Lower leg skin (tissue), 4 donors: ENCODE measurements at regions not wholly inside any gene's neighbourhood (a gene's known extent, or its start where the extent isn't known, plus 50 kb on each side); places are given as distances from the start of the nearest gene placed in this dataset.

Source experiments
- DNase-seq, 2 donors: peaks; one replicate each; pipeline ENCODE4 v3.0.0-alpha.2; 2019; ENCODE audit warnings: low spot score in 2 of 2
- H3K4me3 ChIP-seq: fragments of 200-600 bp; sonication (generic); 2 replicates; pipeline ENCODE4 v1.5.1; 2017; ENCODE audit warnings: mild to moderate bottlenecking, low read depth; ENCODE audit not compliant: poor library complexity, severe bottlenecking
- CTCF ChIP-seq, 3 donors: fragments of 450-650 bp; IDR thresholded peaks; one replicate each; pipeline ENCODE4 v1.5.1; 2016; ENCODE audit warnings: antibody characterized with exemption in 3 of 3, mild to moderate bottlenecking in 3 of 3, moderate library complexity in 2 of 3
- POLR2A ChIP-seq, 2 donors: fragments of 450-650 bp; IDR thresholded peaks; one replicate each; pipeline ENCODE4 v1.6.1; 2016 to 2017; ENCODE audit warnings: antibody characterized with exemption in 2 of 2, mild to moderate bottlenecking in 1 of 2, moderate library complexity in 1 of 2
- WGBS, 2 donors: methylation state at CpG; one replicate each; pipeline ENCODE4 v1.1.5; 2018; 5-methylcytosine and 5-hydroxymethylcytosine counted together
- intact Hi-C: fragments of 100-400 bp; cut with DNase I; formaldehyde crosslinking; loops from one replicate; pipeline ENCODE4 v1.15.0; 2023; ENCODE audit warnings: low total_unique reads

DNA sequence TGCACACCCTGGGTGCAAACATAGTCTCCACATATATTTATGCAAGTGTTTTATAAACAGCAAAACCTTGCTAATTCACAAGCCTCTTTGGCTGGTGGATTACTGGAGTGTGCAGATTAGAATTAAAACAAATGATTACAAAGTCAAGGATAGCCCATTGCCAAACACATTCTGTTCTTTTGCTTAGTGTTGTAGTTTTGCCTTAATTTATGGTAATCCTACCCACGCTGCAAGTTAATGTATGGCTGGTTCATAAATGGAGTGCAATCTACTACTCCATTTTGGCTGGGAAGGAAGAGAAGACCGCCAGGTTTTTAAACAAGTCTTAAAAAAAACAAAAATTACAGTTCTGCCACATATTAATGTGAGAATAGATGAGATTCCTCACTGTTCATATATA is 883.1 kb upstream of the KLHL29 start:
- no peak for TF ChIP-seq POLR2A (IDR thresholded peaks at IDR 0.05)
- TF ChIP-seq CTCF (IDR thresholded peaks at IDR 0.05) = no peak
- no peak for DNase-seq
- intact Hi-C loops = no loop called here
- no peak overlapping the region for H3K4me3 ChIP-seq
- WGBS, 2 donors = 79 to 88% methylated on average over 2 of the region's 2 CpGs

GRCh38 chr2:22513563-22513962 is 871.4 kb upstream of the KLHL29 start:
- H3K4me3 ChIP-seq = no peak overlapping the region
- intact Hi-C loops = no loop called here
- DNase-seq = no peak
- TF ChIP-seq CTCF (IDR thresholded peaks at IDR 0.05) = no peak
- 90 to 95% methylated on average over 4 of the region's 4 CpGs for WGBS, 2 donors

- no peak for DNase-seq
- WGBS, 2 donors = 44 to 51% methylated on average over 1 of the region's 1 CpG
- TF ChIP-seq POLR2A (IDR thresholded peaks at IDR 0.05) (no peak), CTCF (IDR thresholded peaks at IDR 0.05) (no peak)
- intact Hi-C loops = no loop called here
- no peak overlapping the region for H3K4me3 ChIP-seq
Measured at GRCh38 chr2:22517141-22517540, 867.8 kb upstream of the KLHL29 start.

DNA sequence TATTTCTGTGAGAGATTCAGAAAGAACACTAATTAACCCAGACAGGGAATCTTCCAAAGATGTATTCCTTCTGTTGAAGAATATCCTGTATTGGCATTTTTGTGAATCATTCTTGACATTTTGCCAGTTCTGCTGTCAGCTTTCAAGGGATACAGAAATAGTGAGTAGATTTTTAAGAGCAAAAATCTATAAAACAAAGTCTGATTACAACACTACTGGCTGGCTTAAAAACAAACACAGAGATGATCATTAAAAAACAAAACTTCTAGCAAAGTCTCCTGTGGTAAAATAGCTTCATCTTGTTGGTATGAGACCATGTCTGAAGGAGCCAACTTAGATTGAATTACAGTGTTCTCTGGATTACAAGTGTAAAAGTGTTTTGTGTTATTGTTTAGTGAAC is 866.3 kb upstream of the KLHL29 start:
- no peak overlapping the region for H3K4me3 ChIP-seq
- intact Hi-C loops = no loop called here
- TF ChIP-seq POLR2A (IDR thresholded peaks at IDR 0.05) (no peak), CTCF (IDR thresholded peaks at IDR 0.05) (no peak)
- DNase-seq = no peak

GRCh38 chr2:22520369-22521288 is 864.4 kb upstream of the KLHL29 start:
- DNase-seq = no peak
- 74 to 76% methylated on average over 8 of the region's 8 CpGs for WGBS, 2 donors
- H3K4me3 ChIP-seq = no peak overlapping the region
- intact Hi-C loops = no loop called here
- no peak for TF ChIP-seq POLR2A (IDR thresholded peaks at IDR 0.05)

DNA sequence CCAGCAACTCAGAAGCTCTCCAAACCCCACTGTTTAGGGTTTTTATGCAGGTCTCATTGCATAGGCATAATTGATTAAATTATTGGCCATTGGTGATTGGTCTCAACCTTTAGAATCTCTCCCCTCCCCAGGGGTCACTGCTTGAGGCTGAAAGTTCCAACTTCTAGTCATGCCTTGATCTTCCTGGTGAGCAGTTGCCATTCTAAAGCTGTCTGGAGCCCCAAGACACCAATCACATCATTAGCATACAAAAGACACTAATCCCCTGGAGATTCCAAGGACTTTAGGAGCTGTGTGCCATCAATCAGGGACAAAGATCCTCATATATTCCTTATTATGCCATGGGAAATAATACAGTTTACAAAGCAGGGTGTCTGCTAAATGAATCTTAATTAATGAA is 863.4 kb upstream of the KLHL29 start:
- TF ChIP-seq CTCF (IDR thresholded peaks at IDR 0.05) (no peak), POLR2A (IDR thresholded peaks at IDR 0.05) (no peak)
- intact Hi-C loops = no loop called here
- DNase-seq = no peak
- no peak overlapping the region for H3K4me3 ChIP-seq
